ENCODE measurements at regions not wholly inside any gene's neighbourhood (a gene's known extent, or its start where the extent isn't known, plus 50 kb on each side); places are given as distances from the start of the nearest gene placed in this dataset.

- TF ChIP-seq CTCF (IDR thresholded peaks at IDR 0.05) (no peak), POLR2A (IDR thresholded peaks at IDR 0.05) (no peak)
Measured at GRCh38 chr12:87779858-87780498, 249.2 kb downstream of the C12orf50 start.
